Kidney (tissue), 13 donors: ENCODE measurements at regions not wholly inside any gene's neighbourhood (a gene's known extent, or its start where the extent isn't known, plus 50 kb on each side); places are given as distances from the start of the nearest gene placed in this dataset.

ENCODE experiments used
- DNase-seq, 5 donors: peaks; one replicate each; pipeline ENCODE4 v3.0.0-alpha.2; 2013 to 2020
- FAIRE-seq: peaks from 2 replicates; lab custom pipeline; 2012; peaks lifted over from hg19 to GRCh38; lab: Jason Lieb, UNC
- H3K27ac ChIP-seq, 2 donors: one replicate each; pipeline ENCODE4 v1.7.0; 2013; ENCODE audit warnings: low read depth in 2 of 2, low read length in 2 of 2, inconsistent platforms in 1 of 2
- H3K27me3 ChIP-seq: one replicate; pipeline ENCODE4 v1.7.1; 2013; ENCODE audit warnings: low read length, inconsistent platforms; ENCODE audit not compliant: control insufficient read depth, insufficient read depth
- H3K36me3 ChIP-seq, 3 donors: one replicate each; pipeline versions ENCODE4 v1.7.0 to v1.7.1; 2013; ENCODE audit warnings: low read length in 3 of 3, control low read depth in 1 of 3, inconsistent platforms in 1 of 3; ENCODE audit not compliant: insufficient read depth in 3 of 3, control insufficient read depth in 2 of 3
- H3K4me1 ChIP-seq, 3 donors: one replicate each; pipeline versions ENCODE4 v1.7.0 to v1.7.1; 2013; ENCODE audit warnings: low read length in 3 of 3, inconsistent platforms in 1 of 3, low read depth in 1 of 3; ENCODE audit not compliant: control insufficient read depth in 2 of 3, insufficient read depth in 2 of 3
- H3K4me3 ChIP-seq, 3 donors: one replicate each; pipeline versions ENCODE4 v1.7.0 to v1.8.1; 2013; ENCODE audit warnings: low read length in 3 of 3, control low read depth in 1 of 3, inconsistent platforms in 1 of 3
- H3K9ac ChIP-seq, 3 donors: one replicate each; pipeline versions ENCODE4 v1.7.0 to v1.7.1; 2013; ENCODE audit warnings: low read length in 3 of 3, control low read depth in 1 of 3, inconsistent platforms in 1 of 3
- H3K9me3 ChIP-seq, 3 donors: one replicate each; pipeline versions ENCODE4 v1.7.0 to v1.7.1; 2013; ENCODE audit warnings: low read length in 3 of 3, control low read depth in 1 of 3, inconsistent platforms in 1 of 3; ENCODE audit not compliant: control insufficient read depth in 2 of 3, insufficient read depth in 1 of 3
- CTCF ChIP-seq: IDR thresholded peaks from 3 replicates; pipeline ENCODE4 v1.5.1; 2012; ENCODE audit warnings: mild to moderate bottlenecking, moderate library complexity, borderline replicate concordance; ENCODE audit not compliant: insufficient read depth; ENCODE audit errors: extremely low read depth
- intact Hi-C: fragments of 100-400 bp; cut with DNase I; formaldehyde crosslinking; loops from one replicate; pipeline ENCODE4 v1.11.1; 2022
- donor health status: control.
- donor health status: control.
- donor health status: control.
- donor health status: control.
- donor health status: control.
- donor health status: DM: yes; HTN: yes; CAD: no.
- donor health status: Normal renal cell carcinoma (clear cell type).

DNA sequence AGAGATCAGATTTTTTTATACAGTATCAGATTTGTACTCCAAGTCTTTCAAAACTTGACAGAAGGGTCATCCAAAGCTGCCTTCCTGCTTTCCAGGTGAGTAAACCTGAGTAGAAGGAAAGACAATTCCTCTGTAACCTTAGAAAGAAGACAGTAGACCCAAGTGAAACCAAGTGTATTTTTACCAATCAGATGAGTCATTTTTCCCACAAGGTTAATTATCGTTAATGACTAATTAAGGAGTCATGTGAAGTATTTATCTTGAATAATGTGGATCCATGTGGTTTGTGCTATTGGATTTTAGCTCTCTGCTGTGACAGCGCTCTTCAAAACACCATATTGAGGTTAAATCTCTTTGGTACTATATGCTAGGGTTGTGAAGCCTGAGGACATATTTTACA, 74.0 kb upstream of the PELI2 start:
- no peak for TF ChIP-seq CTCF

DNA sequence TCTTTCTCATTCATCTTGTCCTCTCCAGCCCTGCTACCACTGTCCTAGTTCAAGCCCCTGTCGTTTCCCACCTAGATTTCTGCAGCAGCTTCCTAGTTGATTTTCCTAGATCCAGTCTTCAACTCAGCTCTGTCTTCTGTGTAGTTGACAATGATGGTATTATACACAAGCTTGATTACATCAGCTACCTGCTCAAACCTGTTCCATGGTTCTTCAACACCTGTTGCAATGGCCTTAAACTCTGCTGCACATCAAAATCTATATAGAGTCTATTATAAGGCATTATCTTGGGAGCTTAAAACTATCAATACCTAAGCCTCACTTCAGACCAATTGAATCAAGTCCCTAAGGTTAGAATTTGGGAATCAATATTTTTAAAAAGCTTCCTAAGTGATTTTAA, 71.7 kb upstream of the PELI2 start:
- H3K9me3 ChIP-seq = no peaks in the 10 kb centered on the region
- H3K27me3 ChIP-seq = no peaks in the 10 kb centered on the region
- intact Hi-C loops = no loop called here
- no peak overlapping the region for H3K4me3 ChIP-seq
- no peak for TF ChIP-seq CTCF
- no peak for FAIRE-seq
- H3K9ac ChIP-seq = no peak overlapping the region
- DNase-seq = no peak
- H3K36me3 ChIP-seq = no peaks in the 10 kb centered on the region
- H3K27ac ChIP-seq = no peak overlapping the region
- H3K4me1 ChIP-seq = no peaks in the 10 kb centered on the region

More for the DNA sequence above, 74.0 kb upstream of the PELI2 start:
- intact Hi-C loops = no loop called here
- Histone ChIP-seq H3K4me1 (no peaks in the 10 kb centered on the region), H3K27ac (no peak overlapping the region), H3K4me3 (no peak overlapping the region), H3K36me3 (no peaks in the 10 kb centered on the region), H3K27me3 (no peaks in the 10 kb centered on the region), H3K9ac (no peak overlapping the region), H3K9me3 (no peaks in the 10 kb centered on the region)
- DNase-seq = no peak
- FAIRE-seq = no peak

DNA sequence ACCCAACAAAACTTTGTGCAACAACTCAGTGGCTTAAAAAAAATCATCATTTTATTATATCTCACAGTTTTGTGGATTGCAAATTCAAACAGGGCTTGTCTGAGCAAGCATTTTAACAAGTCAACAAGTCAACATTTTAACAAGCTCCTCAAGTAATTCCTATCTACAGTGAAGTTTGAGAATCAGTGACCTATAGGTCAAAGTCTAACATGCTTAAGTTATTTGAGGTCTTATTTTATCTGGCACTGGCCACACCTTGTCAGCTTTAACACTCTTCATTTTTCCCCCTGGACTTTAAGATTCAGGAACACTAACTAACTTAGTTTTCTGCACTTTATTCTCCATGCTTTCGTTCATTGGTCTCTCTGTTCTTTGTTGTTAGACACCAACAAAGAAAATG, 71.2 kb upstream of the PELI2 start:
- no peak for DNase-seq
- Histone ChIP-seq H3K9me3 (no peaks in the 10 kb centered on the region), H3K36me3 (no peaks in the 10 kb centered on the region), H3K4me1 (no peaks in the 10 kb centered on the region), H3K27ac (no peak overlapping the region), H3K4me3 (no peak overlapping the region), H3K27me3 (no peaks in the 10 kb centered on the region), H3K9ac (no peak overlapping the region)
- no peak for TF ChIP-seq CTCF
- intact Hi-C loops = no loop called here
- FAIRE-seq = no peak

- no peaks in the 10 kb centered on the region for H3K36me3 ChIP-seq
- intact Hi-C loops = no loop called here
- FAIRE-seq = no peak
These were observed 68.7 kb upstream of the PELI2 start for GRCh38 chr14:56049536-56049935.

More at GRCh38 chr14:56049536-56049935, 68.7 kb upstream of the PELI2 start:
- Histone ChIP-seq H3K9me3 (no peaks in the 10 kb centered on the region), H3K9ac (no peak overlapping the region), H3K4me1 (no peaks in the 10 kb centered on the region), H3K27ac (no peak overlapping the region), H3K27me3 (no peaks in the 10 kb centered on the region), H3K4me3 (no peak overlapping the region)
- no peak for DNase-seq
- TF ChIP-seq CTCF = no peak
